HCT116 (cell line): ENCODE measurements at regions not wholly inside any gene's neighbourhood (a gene's known extent, or its start where the extent isn't known, plus 50 kb on each side); places are given as distances from the start of the nearest gene placed in this dataset.

Source experiments
- ATF3 ChIP-seq: IDR thresholded peaks from 2 replicates; pipeline ENCODE4 v1.6.1; 2012
- CTCF ChIP-seq, 3 experiments: fragments of 200-600 bp in 1 of 3; sonication (generic) in 1 of 3; IDR thresholded peaks in 2 of 3; conservative IDR thresholded peaks in 1 of 3; 2 replicates each; pipeline ENCODE4 v1.5.1; 2012 to 2017; ENCODE audit warnings: low read depth in 2 of 3, low read length in 2 of 3, antibody characterized with exemption in 1 of 3, borderline replicate concordance in 1 of 3, control low read depth in 1 of 3, mild to moderate bottlenecking in 1 of 3, mixed read lengths in 1 of 3, mixed run types in 1 of 3, moderate library complexity in 1 of 3; ENCODE audit not compliant: insufficient read depth in 1 of 3
- MAX ChIP-seq: IDR thresholded peaks from 2 replicates; pipeline ENCODE4 v1.6.1; 2012
- POLR2A ChIP-seq: IDR thresholded peaks from 2 replicates; pipeline ENCODE4 v1.7.0; 2011; ENCODE audit warnings: borderline replicate concordance; ENCODE audit not compliant: insufficient read depth, insufficient read length; ENCODE audit errors: extremely low read depth
- REST ChIP-seq: IDR thresholded peaks from 2 replicates; pipeline ENCODE4 v1.6.1; 2012; ENCODE audit warnings: low read depth
- SP1 ChIP-seq: IDR thresholded peaks from 2 replicates; pipeline ENCODE4 v1.6.1; 2012; ENCODE audit warnings: low read depth
- YY1 ChIP-seq: IDR thresholded peaks from 2 replicates; pipeline ENCODE4 v1.6.1; 2011; ENCODE audit warnings: low read length, low read depth, moderate library complexity, mild to moderate bottlenecking; ENCODE audit not compliant: insufficient replicate concordance; ENCODE audit errors: extremely low read depth
- ZNF274 ChIP-seq: fragments of 200-500 bp; sonication (Bioruptor generic); IDR thresholded peaks from 2 replicates; pipeline ENCODE4 v1.6.1; 2014; ENCODE audit warnings: mild to moderate bottlenecking, low read depth, low read length, inconsistent platforms

- TF ChIP-seq YY1: no peak
- no peak for TF ChIP-seq CTCF (IDR thresholded peaks at IDR 0.05 in 2 of 3, conservative IDR thresholded peaks at IDR 0.05 in 1 of 3; ENCODE audit: borderline replicate concordance in 1 of 3, insufficient read depth in 1 of 3, low read depth in 2 of 3, low read length in 2 of 3)
- TF ChIP-seq REST: no peak
- TF ChIP-seq SP1: no peak
- TF ChIP-seq MAX: no peak
- no peak for TF ChIP-seq POLR2A
- no peak for TF ChIP-seq ATF3
- no peak for TF ChIP-seq ZNF274
Observed at GRCh38 chr5:166594567-166594966, 1696.9 kb upstream of the WWC1 start.
